ENCODE measurements at regions not wholly inside any gene's neighbourhood (a gene's known extent, or its start where the extent isn't known, plus 50 kb on each side); places are given as distances from the start of the nearest gene placed in this dataset.

DNA sequence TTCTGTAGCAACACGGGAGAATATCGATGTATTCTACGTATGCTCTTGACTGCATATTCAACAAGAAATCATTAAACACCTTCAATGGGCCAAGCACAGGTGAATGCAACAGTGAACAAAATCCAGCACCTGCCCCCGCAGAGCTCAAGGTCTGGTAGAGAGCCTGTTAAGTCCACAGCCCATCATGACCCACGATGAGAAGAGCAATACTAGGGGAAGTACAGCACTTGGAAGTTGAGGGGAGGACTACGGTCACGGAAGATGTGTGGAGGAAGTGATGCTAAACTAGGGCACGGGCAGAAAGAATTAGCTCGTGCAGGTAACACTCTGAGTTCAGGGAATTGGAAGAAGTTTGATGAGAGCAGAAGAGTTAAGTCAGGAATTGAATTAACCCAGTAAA, 253.6 kb downstream of the HAPSTR1 start:
- TF ChIP-seq, protein P1, sequence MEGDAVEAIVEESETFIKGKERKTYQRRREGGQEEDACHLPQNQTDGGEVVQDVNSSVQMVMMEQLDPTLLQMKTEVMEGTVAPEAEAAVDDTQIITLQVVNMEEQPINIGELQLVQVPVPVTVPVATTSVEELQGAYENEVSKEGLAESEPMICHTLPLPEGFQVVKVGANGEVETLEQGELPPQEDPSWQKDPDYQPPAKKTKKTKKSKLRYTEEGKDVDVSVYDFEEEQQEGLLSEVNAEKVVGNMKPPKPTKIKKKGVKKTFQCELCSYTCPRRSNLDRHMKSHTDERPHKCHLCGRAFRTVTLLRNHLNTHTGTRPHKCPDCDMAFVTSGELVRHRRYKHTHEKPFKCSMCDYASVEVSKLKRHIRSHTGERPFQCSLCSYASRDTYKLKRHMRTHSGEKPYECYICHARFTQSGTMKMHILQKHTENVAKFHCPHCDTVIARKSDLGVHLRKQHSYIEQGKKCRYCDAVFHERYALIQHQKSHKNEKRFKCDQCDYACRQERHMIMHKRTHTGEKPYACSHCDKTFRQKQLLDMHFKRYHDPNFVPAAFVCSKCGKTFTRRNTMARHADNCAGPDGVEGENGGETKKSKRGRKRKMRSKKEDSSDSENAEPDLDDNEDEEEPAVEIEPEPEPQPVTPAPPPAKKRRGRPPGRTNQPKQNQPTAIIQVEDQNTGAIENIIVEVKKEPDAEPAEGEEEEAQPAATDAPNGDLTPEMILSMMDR (IDR thresholded peaks at IDR 0.05), result no peak
- no peak for TF ChIP-seq POLR2A (IDR thresholded peaks at IDR 0.05)
